Uterus (tissue), 3 donors: ENCODE measurements at regions not wholly inside any gene's neighbourhood (a gene's known extent, or its start where the extent isn't known, plus 50 kb on each side); places are given as distances from the start of the nearest gene placed in this dataset.

ENCODE experiments used
- DNase-seq, 2 donors: peaks; one replicate each; pipeline ENCODE4 v3.0.0-alpha.2; 2019 to 2020
- H3K27ac ChIP-seq, 2 donors: fragments of 200-600 bp; sonication (generic); 1 replicate in 1 of 2; 2 replicates in 1 of 2; pipeline ENCODE4 v1.5.1; 2016 to 2018
- H3K27me3 ChIP-seq, 2 donors: fragments of 200-600 bp; sonication (generic); one replicate each; pipeline ENCODE4 v1.5.1; 2018 to 2019; ENCODE audit warnings: control low read depth in 1 of 2
- H3K36me3 ChIP-seq, 2 donors: fragments of 200-600 bp; sonication (generic); one replicate each; pipeline ENCODE4 v1.5.1; 2019; ENCODE audit warnings: control low read depth in 1 of 2
- H3K4me1 ChIP-seq, 2 donors: fragments of 200-600 bp; sonication (generic); one replicate each; pipeline ENCODE4 v1.5.1; 2018 to 2019; ENCODE audit warnings: control low read depth in 1 of 2
- H3K4me3 ChIP-seq, 2 donors: fragments of 200-600 bp; sonication (generic); 1 replicate in 1 of 2; 2 replicates in 1 of 2; pipeline ENCODE4 v1.5.1; 2018 to 2019; ENCODE audit warnings: mild to moderate bottlenecking in 1 of 2
- H3K9me3 ChIP-seq, 2 donors: fragments of 200-600 bp; sonication (generic); one replicate each; pipeline ENCODE4 v1.5.1; 2019; ENCODE audit warnings: control low read depth in 1 of 2
- CTCF ChIP-seq, 4 experiments: fragments of 200-600 bp in 2 of 4; fragments of 450-650 bp in 2 of 4; sonication (generic) in 2 of 4; IDR thresholded peaks; one replicate each; pipeline ENCODE4 v1.5.1; 2016 to 2019; ENCODE audit warnings: antibody characterized with exemption in 4 of 4, mild to moderate bottlenecking in 2 of 4, moderate library complexity in 1 of 4
- POLR2A ChIP-seq, 2 donors: fragments of 450-650 bp; IDR thresholded peaks; one replicate each; pipeline ENCODE4 v1.6.1; 2016; ENCODE audit warnings: antibody characterized with exemption in 2 of 2, mild to moderate bottlenecking in 1 of 2, moderate library complexity in 1 of 2
- intact Hi-C: fragments of 100-400 bp; cut with DNase I; formaldehyde crosslinking; loops from one replicate; pipeline ENCODE4 v1.15.1; 2023; ENCODE audit warnings: low total_unique reads
- donor health status: DM: yes; HTN: yes; CAD: no.

GRCh38 chr11:115051938-115052590 lies 373.7 kb downstream of the NXPE2 start:
- Histone ChIP-seq H3K27ac (no peak overlapping the region), H3K4me1 (no peaks in the 10 kb centered on the region), H3K36me3 (no peaks in the 10 kb centered on the region), H3K4me3 (no peak overlapping the region), H3K27me3 (no peaks in the 10 kb centered on the region), H3K9me3 (no peaks in the 10 kb centered on the region)
- TF ChIP-seq CTCF (IDR thresholded peaks at IDR 0.05) (no peak), POLR2A (IDR thresholded peaks at IDR 0.05) (no peak)
- intact Hi-C loops: no loop called here
- DNase-seq: no peak

- DNase-seq: no peak
- Histone ChIP-seq H3K9me3 (no peaks in the 10 kb centered on the region), H3K27me3 (no peaks in the 10 kb centered on the region), H3K4me3 (no peak overlapping the region), H3K4me1 (no peaks in the 10 kb centered on the region), H3K27ac (no peak overlapping the region), H3K36me3 (no peaks in the 10 kb centered on the region)
- no peak for TF ChIP-seq POLR2A (IDR thresholded peaks at IDR 0.05)
- no peak for TF ChIP-seq CTCF (IDR thresholded peaks at IDR 0.05)
- intact Hi-C loops: no loop called here
Observed at GRCh38 chr11:115052601-115053000, 374.3 kb downstream of the NXPE2 start.

- H3K4me1 ChIP-seq: no peaks in the 10 kb centered on the region
- TF ChIP-seq CTCF (IDR thresholded peaks at IDR 0.05) (no peak), POLR2A (IDR thresholded peaks at IDR 0.05) (no peak)
- no peak for DNase-seq
- no peaks in the 10 kb centered on the region for H3K36me3 ChIP-seq
- H3K27me3 ChIP-seq: no peaks in the 10 kb centered on the region
- intact Hi-C loops: no loop called here
- H3K4me3 ChIP-seq: no peak overlapping the region
- no peak overlapping the region for H3K27ac ChIP-seq
- H3K9me3 ChIP-seq: no peaks in the 10 kb centered on the region
Observed at GRCh38 chr11:115054570-115055538, 376.5 kb downstream of the NXPE2 start.

GRCh38 chr11:115056514-115056913 lies 378.2 kb downstream of the NXPE2 start:
- Histone ChIP-seq H3K36me3 (no peaks in the 10 kb centered on the region), H3K4me1 (no peaks in the 10 kb centered on the region), H3K27me3 (no peaks in the 10 kb centered on the region), H3K9me3 (no peaks in the 10 kb centered on the region), H3K27ac (no peak overlapping the region), H3K4me3 (no peak overlapping the region)
- intact Hi-C loops: no loop called here
- no peak for TF ChIP-seq POLR2A (IDR thresholded peaks at IDR 0.05)
- TF ChIP-seq CTCF (IDR thresholded peaks at IDR 0.05): no peak
- no peak for DNase-seq

GRCh38 chr11:115060840-115061239 lies 382.5 kb downstream of the NXPE2 start:
- intact Hi-C loops: no loop called here
- Histone ChIP-seq H3K9me3 (no peaks in the 10 kb centered on the region), H3K4me1 (no peaks in the 10 kb centered on the region), H3K4me3 (no peak overlapping the region), H3K27me3 (no peaks in the 10 kb centered on the region), H3K27ac (no peak overlapping the region), H3K36me3 (no peaks in the 10 kb centered on the region)
- DNase-seq: no peak
- TF ChIP-seq POLR2A (IDR thresholded peaks at IDR 0.05) (no peak), CTCF (IDR thresholded peaks at IDR 0.05) (no peak)
